NCI-H345 treated with DMSO at 0.1 percent for 48 hours (cell line): ENCODE measurements at regions not wholly inside any gene's neighbourhood (a gene's known extent, or its start where the extent isn't known, plus 50 kb on each side); places are given as distances from the start of the nearest gene placed in this dataset.

ENCODE experiments used
- DNase-seq: peaks from one replicate; lab custom pipeline; 2025; ENCODE audit not compliant: unreplicated experiment; lab: John Stamatoyannopoulos, UW

DNA sequence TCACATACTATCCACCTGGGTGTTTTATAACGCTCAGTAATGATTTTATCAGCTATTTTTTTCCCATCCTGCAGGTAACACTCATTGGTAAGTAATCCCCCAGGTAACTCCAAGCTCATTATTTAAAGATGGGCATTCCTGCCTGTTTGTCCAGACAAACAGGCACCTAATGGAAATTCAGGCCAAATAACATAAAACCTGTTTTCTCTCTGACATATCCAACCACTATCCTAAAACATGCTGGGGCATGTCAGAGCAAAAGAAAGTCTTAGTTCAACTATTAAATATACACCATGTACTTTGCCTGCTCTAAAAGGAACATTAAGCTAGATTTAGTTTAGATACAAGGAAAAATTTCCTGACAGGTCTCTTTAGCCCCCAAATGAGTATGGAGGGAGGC, 987.7 kb downstream of the TTLL7 start:
- DNase-seq: no peak

- DNase-seq: peak; percentile 20
Observed at GRCh38 chr1:83006271-83006670, 992.7 kb downstream of the TTLL7 start.

DNA sequence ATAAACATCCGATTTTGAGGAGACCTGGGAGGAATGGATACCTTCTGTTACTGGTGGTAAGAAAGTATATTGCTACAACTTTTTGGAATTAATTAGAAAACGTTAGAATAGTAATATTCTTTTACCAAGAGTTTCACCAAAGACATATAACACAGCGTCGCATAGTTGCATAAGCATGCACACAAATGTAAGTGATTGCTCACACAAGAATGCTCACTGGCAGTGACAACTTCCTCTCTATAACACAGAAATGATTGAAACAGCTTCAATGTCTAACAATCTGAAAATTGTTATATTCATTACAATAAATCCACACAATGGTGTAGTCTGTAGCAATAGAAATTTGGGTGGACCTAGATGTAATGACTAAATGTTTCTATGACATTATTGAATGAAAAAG, 998.6 kb downstream of the TTLL7 start:
- DNase-seq: no peak

- DNase-seq: no peak
Observed at GRCh38 chr1:82995951-82996350, 1003.0 kb downstream of the TTLL7 start.

GRCh38 chr1:82994616-82995263, 1004.2 kb downstream of the TTLL7 start:
- no peak for DNase-seq

- no peak for DNase-seq
Observed at GRCh38 chr1:82991569-82991968, 1007.4 kb downstream of the TTLL7 start.

DNA sequence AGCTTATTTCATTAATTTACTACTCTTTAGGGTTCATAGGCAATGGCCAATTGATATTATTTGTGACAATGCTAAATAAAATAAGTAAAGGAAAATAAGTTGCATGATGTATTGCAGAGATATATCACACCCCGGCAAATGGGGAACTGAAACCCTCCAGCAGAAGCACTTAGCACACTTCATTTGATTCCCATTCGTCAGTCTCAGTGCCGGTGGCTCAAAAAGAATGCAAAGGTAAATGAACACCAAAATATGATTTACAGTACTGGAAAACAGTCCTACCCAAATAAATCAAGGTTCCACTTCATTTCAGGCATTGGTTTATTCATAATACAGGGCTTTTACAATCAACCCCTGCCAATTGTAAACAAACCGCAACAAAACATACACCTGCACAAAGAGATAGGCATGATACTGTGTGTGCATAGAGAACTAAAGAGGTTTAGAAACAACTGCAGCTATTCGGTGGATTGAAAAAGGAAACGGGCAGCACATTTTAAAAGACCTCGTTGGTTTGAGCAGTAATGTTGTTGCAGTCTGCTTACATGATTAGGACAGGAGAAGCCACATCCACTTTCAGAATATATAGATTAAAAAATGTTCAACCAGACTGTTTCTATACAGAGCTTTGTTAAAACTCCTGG, 1019.2 kb downstream of the TTLL7 start:
- DNase-seq: peak; percentile 81

DNA sequence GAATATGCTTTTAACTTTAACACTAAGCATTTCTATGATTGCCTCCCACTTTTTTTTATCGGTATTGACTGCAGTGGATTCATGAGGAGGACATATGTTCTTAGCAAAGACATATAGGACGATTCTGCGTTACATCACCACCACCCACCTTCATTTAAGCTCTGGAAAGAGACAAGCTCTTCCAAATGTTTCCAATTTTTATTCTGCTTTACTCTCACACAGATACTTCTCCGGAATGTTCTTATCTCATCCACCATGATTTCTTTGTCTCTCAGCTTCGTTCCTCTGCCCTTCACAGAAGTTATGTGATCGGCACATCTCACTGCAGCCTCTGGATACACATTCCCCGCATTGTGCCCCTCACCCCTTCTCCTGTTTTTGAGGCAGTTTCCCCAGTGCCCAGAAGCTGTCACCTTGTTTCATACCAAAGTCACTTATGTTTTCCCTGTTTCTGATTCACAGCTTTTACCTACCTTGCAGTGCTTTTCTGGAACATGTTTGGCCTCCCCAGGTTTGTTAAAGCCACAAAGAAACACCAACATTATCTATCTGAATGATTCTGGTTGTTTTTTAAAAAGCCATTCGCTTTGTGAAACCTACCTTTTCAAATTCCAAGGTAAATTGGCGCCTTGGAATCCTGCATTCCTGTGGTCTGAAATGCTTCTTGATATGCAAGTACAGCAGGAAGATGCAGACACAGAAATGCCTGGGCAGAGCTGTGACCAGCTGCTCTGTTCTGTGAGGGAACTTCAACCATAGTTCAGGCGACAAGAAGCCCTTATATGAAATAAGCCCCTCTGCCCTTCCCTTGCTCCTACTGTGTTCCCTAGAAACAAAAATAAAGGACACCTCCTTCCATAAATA, 1020.2 kb downstream of the TTLL7 start:
- DNase-seq: no peak

- DNase-seq: no peak
Observed at GRCh38 chr1:82972841-82973553, 1025.9 kb downstream of the TTLL7 start.

DNA sequence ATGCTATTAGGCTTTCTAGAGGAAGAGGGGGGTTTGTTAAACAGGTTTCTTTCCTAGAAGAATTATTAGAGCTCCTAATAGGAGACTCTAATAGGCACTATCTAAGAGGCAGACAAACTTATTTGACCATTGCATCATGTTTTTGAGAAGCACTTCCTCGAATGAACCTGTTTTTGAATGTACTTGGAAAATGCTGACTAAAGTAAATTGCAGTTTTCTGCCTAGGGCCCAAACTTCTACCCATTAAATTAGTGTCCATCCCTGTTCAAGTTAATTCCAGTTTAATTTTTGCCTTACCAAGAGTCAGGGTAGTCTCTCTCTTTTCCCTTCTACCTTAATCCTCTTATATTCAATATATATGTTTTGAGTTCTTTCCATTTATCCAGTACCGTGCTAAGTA, 1029.6 kb downstream of the TTLL7 start:
- DNase-seq: no peak

- DNase-seq: no peak
Observed at GRCh38 chr1:82962658-82963057, 1036.3 kb downstream of the TTLL7 start.

- no peak for DNase-seq
Observed at GRCh38 chr1:82950606-82951200, 1048.2 kb downstream of the TTLL7 start.

GRCh38 chr1:82948386-82948785, 1050.5 kb downstream of the TTLL7 start:
- DNase-seq: no peak

DNA sequence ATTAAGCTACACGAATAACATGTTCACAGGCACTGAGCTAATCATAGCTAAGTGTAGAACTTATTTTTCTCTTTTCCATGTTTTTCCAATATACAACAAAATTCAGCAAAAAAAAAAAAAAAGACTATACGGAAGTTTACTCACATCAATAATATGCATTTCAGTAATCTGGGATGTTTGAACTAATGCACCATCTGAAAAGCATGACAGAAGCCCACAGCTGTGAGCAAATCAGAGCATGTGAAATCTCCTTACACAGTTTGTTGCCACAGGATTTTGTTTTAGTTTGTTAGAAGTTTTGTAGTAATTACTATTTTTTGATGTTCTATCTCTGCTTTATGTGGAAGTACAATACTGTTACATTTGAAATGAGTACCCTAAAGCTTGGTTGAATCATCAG, 1051.7 kb downstream of the TTLL7 start:
- no peak for DNase-seq

GRCh38 chr1:82946096-82946605, 1052.8 kb downstream of the TTLL7 start:
- no peak for DNase-seq

- no peak for DNase-seq
Observed at GRCh38 chr1:82944822-82945221, 1054.1 kb downstream of the TTLL7 start.

- no peak for DNase-seq
Observed at GRCh38 chr1:82934074-82934473, 1064.9 kb downstream of the TTLL7 start.

DNA sequence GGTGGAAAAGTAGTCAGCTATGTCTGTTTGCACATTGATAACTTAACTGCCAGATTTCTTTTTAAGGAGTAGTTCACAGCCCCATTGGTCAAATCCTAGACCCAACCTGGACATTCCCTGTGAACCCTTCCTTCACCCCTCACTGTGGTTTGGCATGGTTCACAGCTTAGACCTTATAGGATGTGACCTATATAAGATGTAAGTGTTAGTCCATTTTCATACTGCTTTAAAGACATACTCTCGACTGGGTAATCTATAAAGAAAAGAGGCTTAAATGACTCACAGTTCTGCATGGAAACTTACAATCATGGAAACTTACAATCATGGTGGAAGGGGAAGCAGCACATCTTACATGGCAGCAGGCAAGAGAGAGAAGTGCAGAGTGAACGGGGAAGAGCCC, 1066.2 kb downstream of the TTLL7 start:
- DNase-seq: no peak

- DNase-seq: no peak
Observed at GRCh38 chr1:82932207-82932606, 1066.7 kb downstream of the TTLL7 start.

GRCh38 chr1:82931006-82931405, 1067.9 kb downstream of the TTLL7 start:
- no peak for DNase-seq

DNA sequence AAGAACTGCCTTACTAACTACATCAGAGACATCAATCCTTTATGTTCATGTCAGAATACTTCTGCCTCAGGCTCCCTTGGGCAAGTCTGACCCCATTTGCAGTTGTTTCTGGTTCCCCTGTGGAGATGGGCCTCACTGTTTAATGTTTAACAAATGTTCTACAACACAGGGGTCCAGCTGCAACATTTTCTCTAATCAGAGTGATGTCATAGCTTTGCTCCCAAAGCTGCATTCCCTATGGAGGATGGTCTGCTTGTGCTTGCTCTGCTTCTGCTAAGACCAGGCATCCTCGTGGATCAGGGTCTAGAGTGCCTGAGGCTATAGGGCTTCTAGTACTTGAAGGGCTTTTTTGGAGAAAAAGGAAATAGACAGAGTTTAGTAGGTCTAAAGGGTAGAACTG, 1071.2 kb downstream of the TTLL7 start:
- no peak for DNase-seq
